Astrocyte of the spinal cord (primary cell): ENCODE measurements at regions not wholly inside any gene's neighbourhood (a gene's known extent, or its start where the extent isn't known, plus 50 kb on each side); places are given as distances from the start of the nearest gene placed in this dataset.
"Not testable (repeated sequence)": the region's sequence is repeated elsewhere in the genome, so short reads cannot be mapped to it uniquely, and the experiment has no call there.

Experiments used
- DNase-seq: peaks from one replicate; pipeline ENCODE4 v3.0.0; 2011; ENCODE audit warnings: low read depth, low spot score
- H3K4me3 ChIP-seq: 2 replicates; pipeline ENCODE4 v1.5.1; 2011; ENCODE audit warnings: low read depth, mild to moderate bottlenecking, low read length, moderate library complexity
- CTCF ChIP-seq: IDR thresholded peaks from 2 replicates; pipeline ENCODE4 v1.5.1; 2012; ENCODE audit warnings: low read depth, mild to moderate bottlenecking, low read length, inconsistent platforms
- in situ Hi-C: cut with HindIII; loops from 2 replicates; pipeline ENCODE4 v1.10.0; 2017; ENCODE audit warnings: low sequenced_read_pairs

- TF ChIP-seq CTCF: no peak
- in situ Hi-C loops: no loop called here
- DNase-seq: no peak
- no peak overlapping the region for H3K4me3 ChIP-seq
Measured at GRCh38 chr5:161009817-161010216, 157.8 kb upstream of the ATP10B start.

GRCh38 chr5:161009194-161009593 is 157.2 kb upstream of the ATP10B start:
- in situ Hi-C loops: no loop called here
- no peak overlapping the region for H3K4me3 ChIP-seq
- no peak for TF ChIP-seq CTCF
- no peak for DNase-seq

- no peak for DNase-seq
- no peak overlapping the region for H3K4me3 ChIP-seq
- in situ Hi-C loops: no loop called here
- TF ChIP-seq CTCF: no peak
Measured at GRCh38 chr5:161007879-161008278, 155.9 kb upstream of the ATP10B start.

- no peak overlapping the region for H3K4me3 ChIP-seq
- no peak for TF ChIP-seq CTCF
- DNase-seq: no peak
- in situ Hi-C loops: no loop called here
Measured at GRCh38 chr5:161002571-161003074, 150.6 kb upstream of the ATP10B start.

- no peak overlapping the region for H3K4me3 ChIP-seq
- no peak for DNase-seq
- no peak for TF ChIP-seq CTCF
- in situ Hi-C loops: no loop called here
Measured at GRCh38 chr5:161001604-161002003, 149.6 kb upstream of the ATP10B start.

- in situ Hi-C loops, DNase-seq, H3K4me3 ChIP-seq: not testable (repeated sequence)
Measured at GRCh38 chr5:161001142-161001541, 149.1 kb upstream of the ATP10B start.

- in situ Hi-C loops: no loop called here
- TF ChIP-seq CTCF: no peak
- no peak overlapping the region for H3K4me3 ChIP-seq
- DNase-seq: no peak
Measured at GRCh38 chr5:160991205-160991604, 139.2 kb upstream of the ATP10B start.
